HEK293T (cell line): ENCODE measurements at regions not wholly inside any gene's neighbourhood (a gene's known extent, or its start where the extent isn't known, plus 50 kb on each side); places are given as distances from the start of the nearest gene placed in this dataset.

Experiments
- ARNT ChIP-seq: fragments of 450-650 bp; IDR thresholded peaks from 2 replicates; pipeline ENCODE4 v1.6.1; 2017; ENCODE audit warnings: mild to moderate bottlenecking
- ELF4 ChIP-seq: fragments of 450-650 bp; IDR thresholded peaks from 2 replicates; pipeline ENCODE4 v1.6.1; 2017; ENCODE audit warnings: antibody characterized with exemption
- FOXM1 ChIP-seq: fragments of 450-650 bp; IDR thresholded peaks from 2 replicates; pipeline ENCODE4 v1.6.1; 2017; ENCODE audit warnings: mild to moderate bottlenecking, borderline replicate concordance
- ZNF384 ChIP-seq: fragments of 450-650 bp; IDR thresholded peaks from 2 replicates; pipeline ENCODE4 v1.6.1; 2016

GRCh38 chr16:76943921-76944320 is 247.1 kb upstream of the MON1B start:
- TF ChIP-seq FOXM1: no peak
- no peak for TF ChIP-seq ELF4
- TF ChIP-seq ARNT: no peak
- TF ChIP-seq ZNF384: no peak
